ENCODE measurements at regions not wholly inside any gene's neighbourhood (a gene's known extent, or its start where the extent isn't known, plus 50 kb on each side); places are given as distances from the start of the nearest gene placed in this dataset.

- Histone ChIP-seq H3K9me3 (no peaks in the 10 kb centered on the region), H3K4me3 (no peak overlapping the region), H3K36me3 (ENCODE audit: low read depth, missing control alignments) (no peaks in the 10 kb centered on the region), H3K4me1 (no peaks in the 10 kb centered on the region), H3K27me3 (no peaks in the 10 kb centered on the region), H3K27ac (no peak overlapping the region)
- WGBS, 2 donors = 90 to 94% methylated on average over 4 of the region's 4 CpGs
- no peak for TF ChIP-seq POLR2A (IDR thresholded peaks at IDR 0.05)
- TF ChIP-seq, protein P1, sequence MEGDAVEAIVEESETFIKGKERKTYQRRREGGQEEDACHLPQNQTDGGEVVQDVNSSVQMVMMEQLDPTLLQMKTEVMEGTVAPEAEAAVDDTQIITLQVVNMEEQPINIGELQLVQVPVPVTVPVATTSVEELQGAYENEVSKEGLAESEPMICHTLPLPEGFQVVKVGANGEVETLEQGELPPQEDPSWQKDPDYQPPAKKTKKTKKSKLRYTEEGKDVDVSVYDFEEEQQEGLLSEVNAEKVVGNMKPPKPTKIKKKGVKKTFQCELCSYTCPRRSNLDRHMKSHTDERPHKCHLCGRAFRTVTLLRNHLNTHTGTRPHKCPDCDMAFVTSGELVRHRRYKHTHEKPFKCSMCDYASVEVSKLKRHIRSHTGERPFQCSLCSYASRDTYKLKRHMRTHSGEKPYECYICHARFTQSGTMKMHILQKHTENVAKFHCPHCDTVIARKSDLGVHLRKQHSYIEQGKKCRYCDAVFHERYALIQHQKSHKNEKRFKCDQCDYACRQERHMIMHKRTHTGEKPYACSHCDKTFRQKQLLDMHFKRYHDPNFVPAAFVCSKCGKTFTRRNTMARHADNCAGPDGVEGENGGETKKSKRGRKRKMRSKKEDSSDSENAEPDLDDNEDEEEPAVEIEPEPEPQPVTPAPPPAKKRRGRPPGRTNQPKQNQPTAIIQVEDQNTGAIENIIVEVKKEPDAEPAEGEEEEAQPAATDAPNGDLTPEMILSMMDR (IDR thresholded peaks at IDR 0.05) = no peak
- intact Hi-C loops (cut with DNase I; ENCODE audit: low total_unique reads) = no loop called here
- no peak for DNase-seq
Observed at GRCh38 chr2:125679903-125680302, 976.1 kb upstream of the GYPC start.

DNA sequence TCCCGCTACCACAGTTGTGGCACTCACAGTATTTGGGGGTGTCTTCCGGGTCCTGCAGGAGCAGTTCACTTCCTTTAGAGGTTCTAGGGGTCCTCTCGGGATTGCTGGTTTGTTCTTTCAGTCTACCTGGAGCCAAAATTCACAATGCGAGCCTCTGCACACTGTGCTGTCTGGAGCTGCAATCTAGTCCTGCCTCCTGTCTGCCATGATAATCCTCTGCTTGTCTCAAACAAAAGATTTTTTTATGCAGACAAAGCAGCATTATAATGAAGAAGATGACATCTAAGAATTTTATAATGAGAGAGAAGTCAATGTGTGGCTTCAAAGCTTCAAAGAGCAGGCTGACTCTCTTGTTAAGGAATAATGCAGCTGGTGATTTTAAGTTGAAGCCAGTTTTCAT is 975.1 kb upstream of the GYPC start:
- intact Hi-C loops (cut with DNase I; ENCODE audit: low total_unique reads) = no loop called here
- 75 to 87% methylated on average over 4 of the region's 4 CpGs for WGBS, 2 donors
- DNase-seq = no peak

GRCh38 chr2:125681576-125681975 is 974.4 kb upstream of the GYPC start:
- Histone ChIP-seq H3K27ac (no peak overlapping the region), H3K4me1 (no peaks in the 10 kb centered on the region), H3K4me3 (no peak overlapping the region), H3K36me3 (ENCODE audit: low read depth, missing control alignments) (no peaks in the 10 kb centered on the region), H3K9me3 (no peaks in the 10 kb centered on the region), H3K27me3 (no peaks in the 10 kb centered on the region)
- TF ChIP-seq POLR2A (IDR thresholded peaks at IDR 0.05) = no peak
- TF ChIP-seq, protein P1 (IDR thresholded peaks at IDR 0.05) = no peak
- intact Hi-C loops (cut with DNase I; ENCODE audit: low total_unique reads) = no loop called here
- 88 to 91% methylated on average over 1 of the region's 1 CpG for WGBS, 2 donors
- no peak for DNase-seq

More for the DNA sequence above, 975.1 kb upstream of the GYPC start:
- Histone ChIP-seq H3K36me3 (ENCODE audit: low read depth, missing control alignments) (no peaks in the 10 kb centered on the region), H3K27ac (no peak overlapping the region), H3K4me3 (no peak overlapping the region), H3K9me3 (no peaks in the 10 kb centered on the region), H3K27me3 (no peaks in the 10 kb centered on the region), H3K4me1 (no peaks in the 10 kb centered on the region)
- TF ChIP-seq, protein P1 (IDR thresholded peaks at IDR 0.05) = no peak
- no peak for TF ChIP-seq POLR2A (IDR thresholded peaks at IDR 0.05)

DNA sequence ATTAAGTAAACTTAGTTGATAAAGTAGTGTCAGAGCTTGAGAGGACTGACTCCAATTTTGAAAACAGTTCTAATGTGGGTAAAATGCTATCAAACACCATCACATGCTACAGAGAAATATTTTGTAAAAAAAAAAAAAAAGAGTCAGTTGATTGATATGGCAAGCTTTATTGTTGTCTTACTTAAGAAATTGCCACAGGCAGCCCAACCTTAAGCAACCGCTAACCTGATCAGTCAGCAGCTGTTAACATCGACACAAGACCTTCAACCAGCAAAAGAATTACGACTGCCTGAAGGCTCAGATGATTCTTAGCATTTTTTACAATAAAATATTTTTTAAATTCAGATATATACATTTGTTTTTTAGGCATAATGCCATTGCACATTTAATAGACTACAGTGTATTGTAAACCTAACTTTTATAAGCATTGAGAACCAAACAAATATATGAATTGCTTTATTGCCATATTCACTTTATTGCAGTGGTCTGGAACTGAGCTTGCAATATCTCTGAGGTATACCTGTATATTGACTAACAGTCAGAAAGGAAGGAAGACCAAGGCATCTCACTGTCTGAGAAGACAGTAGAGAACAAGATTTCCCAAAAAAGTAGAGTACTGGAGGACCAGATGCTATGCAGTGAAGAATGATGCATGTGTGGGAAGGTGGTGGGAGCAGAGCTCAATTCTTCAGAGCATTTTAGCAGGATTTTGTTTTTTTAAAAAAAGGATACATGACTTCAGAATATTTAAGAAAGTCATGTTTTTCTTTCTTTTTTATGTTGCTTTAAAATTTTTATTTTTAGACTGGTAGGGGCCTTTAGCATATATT is 973.8 kb upstream of the GYPC start:
- no peak for DNase-seq
- intact Hi-C loops (cut with DNase I; ENCODE audit: low total_unique reads) = no loop called here
- H3K27ac ChIP-seq = no peak overlapping the region
- no peaks in the 10 kb centered on the region for H3K4me1 ChIP-seq
- H3K9me3 ChIP-seq = no peaks in the 10 kb centered on the region
- no peaks in the 10 kb centered on the region for H3K27me3 ChIP-seq
- H3K36me3 ChIP-seq (ENCODE audit: low read depth, missing control alignments) = no peaks in the 10 kb centered on the region
- no peak overlapping the region for H3K4me3 ChIP-seq
- 66 to 80% methylated on average over 3 of the region's 3 CpGs for WGBS, 2 donors
- TF ChIP-seq POLR2A (IDR thresholded peaks at IDR 0.05) = no peak
- TF ChIP-seq, protein P1 (IDR thresholded peaks at IDR 0.05) = no peak

DNA sequence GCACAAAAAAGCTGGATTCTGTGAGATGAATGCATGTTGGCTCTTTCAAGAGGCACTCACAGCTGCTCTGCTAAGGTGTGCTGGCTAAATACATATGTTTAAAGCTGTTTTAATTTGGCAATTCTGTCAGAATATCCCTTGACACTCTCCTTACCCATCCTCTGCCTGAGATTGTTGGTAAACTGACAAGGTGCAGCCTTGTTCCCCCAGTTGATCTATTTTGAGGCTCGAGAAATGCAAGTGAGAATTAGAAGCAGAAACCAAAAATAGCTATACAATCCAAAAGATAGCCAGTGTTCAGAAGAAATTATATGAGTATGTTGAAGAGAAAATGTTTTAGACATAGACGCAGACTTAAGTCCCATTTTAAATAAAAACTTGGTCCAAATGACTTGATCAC is 971.7 kb upstream of the GYPC start:
- intact Hi-C loops (cut with DNase I; ENCODE audit: low total_unique reads) = no loop called here
- WGBS, 2 donors = 90 to 93% methylated on average over 2 of the region's 2 CpGs
- H3K4me1 ChIP-seq = no peaks in the 10 kb centered on the region
- DNase-seq = no peak
- H3K27me3 ChIP-seq = no peaks in the 10 kb centered on the region
- H3K27ac ChIP-seq = no peak overlapping the region
- no peaks in the 10 kb centered on the region for H3K36me3 ChIP-seq (ENCODE audit: low read depth, missing control alignments)
- TF ChIP-seq, protein P1 (IDR thresholded peaks at IDR 0.05) = no peak
- TF ChIP-seq POLR2A (IDR thresholded peaks at IDR 0.05) = no peak
- H3K9me3 ChIP-seq = no peaks in the 10 kb centered on the region
- no peak overlapping the region for H3K4me3 ChIP-seq
